ENCODE measurements at regions not wholly inside any gene's neighbourhood (a gene's known extent, or its start where the extent isn't known, plus 50 kb on each side); places are given as distances from the start of the nearest gene placed in this dataset.

DNA sequence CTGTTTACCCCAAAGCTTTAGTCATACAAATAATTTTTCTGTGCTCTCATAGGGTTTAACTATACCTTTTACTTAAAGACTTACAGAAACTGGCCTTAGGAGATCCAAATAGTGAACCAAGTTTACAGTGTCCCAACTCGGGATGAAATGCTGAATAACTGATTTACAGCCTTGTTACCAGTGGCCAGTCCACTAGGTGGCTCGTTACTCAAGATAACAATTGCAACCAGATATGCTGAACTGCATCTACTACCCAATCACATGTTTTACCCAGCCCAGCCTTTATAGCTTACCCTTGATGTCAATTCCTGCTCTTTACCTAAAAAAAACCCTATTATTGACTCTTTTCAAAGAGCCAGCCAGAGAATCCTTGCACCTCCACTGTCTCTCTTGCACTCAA is 1148.8 kb upstream of the ADGRL4 start:
- TF ChIP-seq RAD21 (IDR thresholded peaks at IDR 0.05; ENCODE audit: low read depth), result peak; percentile 31; the same call in 1 of the 2 replicates
- TF ChIP-seq CREB1 (IDR thresholded peaks at IDR 0.05; ENCODE audit: low read depth), result no peak

DNA sequence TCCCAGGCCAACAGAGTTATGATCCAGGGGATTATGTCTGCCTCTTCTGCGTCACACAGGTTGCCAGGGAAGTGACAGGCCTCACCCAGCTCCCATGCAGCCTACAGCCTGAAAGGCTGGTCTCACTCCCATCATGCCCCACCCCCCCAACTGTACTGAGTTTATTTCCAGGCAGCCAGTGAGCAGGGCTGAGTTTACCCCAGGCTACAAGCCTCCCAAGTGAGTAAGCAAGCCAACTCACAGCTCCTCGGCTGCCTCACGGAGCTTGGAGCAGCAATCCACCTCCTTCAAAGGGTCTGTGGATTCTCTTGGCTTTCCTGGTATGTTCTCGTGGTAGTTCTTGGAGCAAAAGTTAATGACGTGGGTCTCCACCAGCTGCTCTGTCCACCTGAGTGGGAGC is 1147.6 kb upstream of the ADGRL4 start:
- TF ChIP-seq TCF12 (IDR thresholded peaks at IDR 0.05; ENCODE audit: low read depth) (no peak), CEBPB (IDR thresholded peaks at IDR 0.05) (no peak), NFIC (IDR thresholded peaks at IDR 0.05) (no peak), TEAD4 (IDR thresholded peaks at IDR 0.05) (no peak), FOXM1 (IDR thresholded peaks at IDR 0.05; ENCODE audit: borderline replicate concordance, low read depth) (no peak), CREB1 (IDR thresholded peaks at IDR 0.05; ENCODE audit: low read depth) (no peak), REST (IDR thresholded peaks at IDR 0.05; ENCODE audit: low read depth) (no peak), ZBTB7A (IDR thresholded peaks at IDR 0.05; ENCODE audit: low read depth) (no peak), MAX (IDR thresholded peaks at IDR 0.05) (no peak), EGR1 (IDR thresholded peaks at IDR 0.05) (no peak), YY1 (IDR thresholded peaks at IDR 0.05; ENCODE audit: low read depth) (no peak), RAD21 (IDR thresholded peaks at IDR 0.05; ENCODE audit: low read depth) (no peak), TAF1 (IDR thresholded peaks at IDR 0.05; ENCODE audit: low read depth) (no peak)
- TF ChIP-seq, protein P1, sequence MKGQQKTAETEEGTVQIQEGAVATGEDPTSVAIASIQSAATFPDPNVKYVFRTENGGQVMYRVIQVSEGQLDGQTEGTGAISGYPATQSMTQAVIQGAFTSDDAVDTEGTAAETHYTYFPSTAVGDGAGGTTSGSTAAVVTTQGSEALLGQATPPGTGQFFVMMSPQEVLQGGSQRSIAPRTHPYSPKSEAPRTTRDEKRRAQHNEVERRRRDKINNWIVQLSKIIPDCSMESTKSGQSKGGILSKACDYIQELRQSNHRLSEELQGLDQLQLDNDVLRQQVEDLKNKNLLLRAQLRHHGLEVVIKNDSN (IDR thresholded peaks at IDR 0.05), result no peak

- no peak for TF ChIP-seq TCF12 (IDR thresholded peaks at IDR 0.05; ENCODE audit: low read depth)
- no peak for TF ChIP-seq EP300 (IDR thresholded peaks at IDR 0.05; ENCODE audit: borderline replicate concordance)
- no peak for TF ChIP-seq MAX (IDR thresholded peaks at IDR 0.05)
- TF ChIP-seq FOXM1 (IDR thresholded peaks at IDR 0.05; ENCODE audit: borderline replicate concordance, low read depth), result no peak
These were observed 1147.2 kb upstream of the ADGRL4 start for GRCh38 chr1:80153762-80154161.

DNA sequence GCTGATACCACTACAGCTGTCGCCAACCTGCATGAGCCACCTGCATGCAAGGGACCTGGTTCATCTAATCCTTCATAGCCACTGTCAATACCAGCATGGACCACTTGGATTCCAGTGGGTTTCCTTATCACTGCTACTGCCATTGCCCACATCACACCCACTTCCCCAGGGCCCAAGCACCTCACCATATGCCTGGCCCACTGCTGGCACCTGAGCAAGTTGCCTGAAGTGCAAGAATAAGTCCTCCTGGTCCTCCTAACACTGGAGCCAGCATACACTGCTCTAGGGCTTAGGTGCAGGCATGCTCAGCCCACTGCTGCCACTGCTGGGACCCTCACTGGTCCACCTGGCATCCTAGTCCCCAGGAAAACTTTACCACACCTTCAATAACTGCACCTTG is 1136.8 kb upstream of the ADGRL4 start:
- no peak for TF ChIP-seq CEBPB (IDR thresholded peaks at IDR 0.05)
- no peak for TF ChIP-seq FOXM1 (IDR thresholded peaks at IDR 0.05; ENCODE audit: borderline replicate concordance, low read depth)
- TF ChIP-seq TAF1 (IDR thresholded peaks at IDR 0.05; ENCODE audit: low read depth), result no peak
- no peak for TF ChIP-seq EP300 (IDR thresholded peaks at IDR 0.05; ENCODE audit: borderline replicate concordance)
- TF ChIP-seq TCF12 (IDR thresholded peaks at IDR 0.05; ENCODE audit: low read depth), result no peak
- TF ChIP-seq TEAD4 (IDR thresholded peaks at IDR 0.05), result no peak
- no peak for TF ChIP-seq NFIC (IDR thresholded peaks at IDR 0.05)
- TF ChIP-seq ZBTB7A (IDR thresholded peaks at IDR 0.05; ENCODE audit: low read depth), result no peak
- TF ChIP-seq CREB1 (IDR thresholded peaks at IDR 0.05; ENCODE audit: low read depth), result no peak
- no peak for TF ChIP-seq RAD21 (IDR thresholded peaks at IDR 0.05; ENCODE audit: low read depth)
- no peak for TF ChIP-seq YY1 (IDR thresholded peaks at IDR 0.05; ENCODE audit: low read depth)
- TF ChIP-seq, protein P1 (IDR thresholded peaks at IDR 0.05), result no peak
- TF ChIP-seq REST (IDR thresholded peaks at IDR 0.05; ENCODE audit: low read depth), result no peak
- TF ChIP-seq MAX (IDR thresholded peaks at IDR 0.05), result no peak
- no peak for TF ChIP-seq EGR1 (IDR thresholded peaks at IDR 0.05)

- TF ChIP-seq, protein P1 (IDR thresholded peaks at IDR 0.05), result no peak
- TF ChIP-seq TCF12 (IDR thresholded peaks at IDR 0.05; ENCODE audit: low read depth) (no peak), CREB1 (IDR thresholded peaks at IDR 0.05; ENCODE audit: low read depth) (no peak), REST (IDR thresholded peaks at IDR 0.05; ENCODE audit: low read depth) (no peak), YY1 (IDR thresholded peaks at IDR 0.05; ENCODE audit: low read depth) (no peak), TAF1 (IDR thresholded peaks at IDR 0.05; ENCODE audit: low read depth) (no peak), RAD21 (IDR thresholded peaks at IDR 0.05; ENCODE audit: low read depth) (no peak), MAX (IDR thresholded peaks at IDR 0.05) (no peak), EP300 (IDR thresholded peaks at IDR 0.05; ENCODE audit: borderline replicate concordance) (no peak), ZBTB7A (IDR thresholded peaks at IDR 0.05; ENCODE audit: low read depth) (no peak), NFIC (IDR thresholded peaks at IDR 0.05) (no peak), CEBPB (IDR thresholded peaks at IDR 0.05) (no peak), FOXM1 (IDR thresholded peaks at IDR 0.05; ENCODE audit: borderline replicate concordance, low read depth) (no peak), TEAD4 (IDR thresholded peaks at IDR 0.05) (no peak)
These were observed 1106.9 kb upstream of the ADGRL4 start for GRCh38 chr1:80113168-80114038.
